Adrenal gland (tissue), 9 donors: ENCODE measurements at regions not wholly inside any gene's neighbourhood (a gene's known extent, or its start where the extent isn't known, plus 50 kb on each side); places are given as distances from the start of the nearest gene placed in this dataset.

Experiments used
- DNase-seq, 7 donors: peaks; one replicate each; pipeline ENCODE4 v3.0.0-alpha.2; 2019 to 2020
- H3K27ac ChIP-seq, 5 donors: fragments of 200-600 bp; sonication (generic) in 4 of 5; 1 replicate in 3 of 5; 2 replicates in 2 of 5; pipeline versions ENCODE4 v1.5.1 to v1.8.0; 2016 to 2020; ENCODE audit warnings: mild to moderate bottlenecking in 1 of 5
- H3K27me3 ChIP-seq: fragments of 200-600 bp; 2 replicates; pipeline ENCODE4 v1.8.0; 2021
- H3K36me3 ChIP-seq, 2 donors: fragments of 200-600 bp; replicated peaks in 1 of 2; 1 replicate in 1 of 2; 2 replicates in 1 of 2; pipeline versions ENCODE4 v1.5.1 to v1.8.0; 2018 to 2022
- H3K4me1 ChIP-seq, 2 donors: fragments of 200-600 bp; replicated peaks in 1 of 2; 1 replicate in 1 of 2; 2 replicates in 1 of 2; pipeline versions ENCODE4 v1.5.1 to v1.8.0; 2018 to 2021
- H3K4me3 ChIP-seq, 4 donors: fragments of 200-600 bp; sonication (generic) in 3 of 4; one replicate each; pipeline ENCODE4 v1.5.1; 2016 to 2018
- H3K9me3 ChIP-seq, 3 donors: fragments of 200-600 bp; sonication (generic) in 1 of 3; replicated peaks in 1 of 3; 1 replicate in 2 of 3; 2 replicates in 1 of 3; pipeline versions ENCODE4 v1.5.1 to v1.8.0; 2016 to 2021
- POLR2A ChIP-seq, 2 donors: fragments of 450-650 bp; IDR thresholded peaks; one replicate each; pipeline ENCODE4 v1.6.1; 2017; ENCODE audit warnings: antibody characterized with exemption in 2 of 2, mild to moderate bottlenecking in 2 of 2, moderate library complexity in 1 of 2
- WGBS, 4 donors: extraction: QIAGEN DNeasy Blood & Tissue Kit in 2 of 4; methylation state at CpG; one replicate each; pipeline versions ENCODE4 v1.1.5 to v1.1.7; 2013 to 2017; 5-methylcytosine and 5-hydroxymethylcytosine counted together
- intact Hi-C, 2 donors: fragments of 100-400 bp; cut with DNase I; formaldehyde crosslinking; loops; one replicate each; pipeline versions ENCODE4 v1.14.1 to v1.15.0; 2022 to 2023
- TF ChIP-seq, protein P1 (sequence below), 6 experiments: fragments of 450-650 bp in 4 of 6; fragments of 200-600 bp in 2 of 6; sonication (generic) in 1 of 6; IDR thresholded peaks; 1 replicate in 5 of 6; 2 replicates in 1 of 6; pipeline versions ENCODE4 v1.5.1 to v1.8.0; 2016 to 2021; ENCODE audit warnings: antibody characterized with exemption in 6 of 6, mild to moderate bottlenecking in 2 of 6, moderate library complexity in 1 of 6
- donor health status: healthy with polysubstance abuse.
- donor health status: Bipolar disorder and iron deficiency.
- donor health status: DM: yes; HTN: yes; CAD: no.
- donor health status: DM: no; HTN: no; CAD: no.
- donor health status: DM: no; HTN: no; CAD: no.

DNA sequence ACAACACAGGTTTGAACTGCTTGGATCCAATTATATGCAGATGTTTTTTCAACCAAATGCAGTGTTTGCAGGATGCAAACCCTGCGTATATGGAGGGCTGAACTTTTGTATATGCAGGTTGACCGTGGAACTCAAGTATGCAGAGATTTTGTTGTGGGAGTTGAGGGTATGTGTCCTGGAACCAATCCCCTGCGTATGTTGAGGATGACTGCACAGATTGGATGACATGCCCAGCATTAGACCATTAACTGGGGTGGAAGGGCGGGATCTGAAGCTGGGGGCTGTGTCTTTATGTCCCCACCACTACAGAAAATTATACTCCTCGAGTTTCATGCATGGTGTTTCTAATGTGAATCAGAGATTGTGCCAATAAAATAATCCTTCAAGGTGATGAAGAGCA, 162.2 kb upstream of the RMST start:
- intact Hi-C loops: no loop called here
- 58 to 80% (median 72%) methylated on average over 5 of the region's 5 CpGs for WGBS, 4 donors
- Histone ChIP-seq H3K36me3 (no peaks in the 10 kb centered on the region), H3K27ac (no peak overlapping the region), H3K9me3 (no peaks in the 10 kb centered on the region), H3K4me3 (no peak overlapping the region), H3K4me1 (no peaks in the 10 kb centered on the region), H3K27me3 (no peaks in the 10 kb centered on the region)
- TF ChIP-seq POLR2A (IDR thresholded peaks at IDR 0.05): no peak
- TF ChIP-seq, protein P1, sequence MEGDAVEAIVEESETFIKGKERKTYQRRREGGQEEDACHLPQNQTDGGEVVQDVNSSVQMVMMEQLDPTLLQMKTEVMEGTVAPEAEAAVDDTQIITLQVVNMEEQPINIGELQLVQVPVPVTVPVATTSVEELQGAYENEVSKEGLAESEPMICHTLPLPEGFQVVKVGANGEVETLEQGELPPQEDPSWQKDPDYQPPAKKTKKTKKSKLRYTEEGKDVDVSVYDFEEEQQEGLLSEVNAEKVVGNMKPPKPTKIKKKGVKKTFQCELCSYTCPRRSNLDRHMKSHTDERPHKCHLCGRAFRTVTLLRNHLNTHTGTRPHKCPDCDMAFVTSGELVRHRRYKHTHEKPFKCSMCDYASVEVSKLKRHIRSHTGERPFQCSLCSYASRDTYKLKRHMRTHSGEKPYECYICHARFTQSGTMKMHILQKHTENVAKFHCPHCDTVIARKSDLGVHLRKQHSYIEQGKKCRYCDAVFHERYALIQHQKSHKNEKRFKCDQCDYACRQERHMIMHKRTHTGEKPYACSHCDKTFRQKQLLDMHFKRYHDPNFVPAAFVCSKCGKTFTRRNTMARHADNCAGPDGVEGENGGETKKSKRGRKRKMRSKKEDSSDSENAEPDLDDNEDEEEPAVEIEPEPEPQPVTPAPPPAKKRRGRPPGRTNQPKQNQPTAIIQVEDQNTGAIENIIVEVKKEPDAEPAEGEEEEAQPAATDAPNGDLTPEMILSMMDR (IDR thresholded peaks at IDR 0.05): no peak
- DNase-seq: no peak

DNA sequence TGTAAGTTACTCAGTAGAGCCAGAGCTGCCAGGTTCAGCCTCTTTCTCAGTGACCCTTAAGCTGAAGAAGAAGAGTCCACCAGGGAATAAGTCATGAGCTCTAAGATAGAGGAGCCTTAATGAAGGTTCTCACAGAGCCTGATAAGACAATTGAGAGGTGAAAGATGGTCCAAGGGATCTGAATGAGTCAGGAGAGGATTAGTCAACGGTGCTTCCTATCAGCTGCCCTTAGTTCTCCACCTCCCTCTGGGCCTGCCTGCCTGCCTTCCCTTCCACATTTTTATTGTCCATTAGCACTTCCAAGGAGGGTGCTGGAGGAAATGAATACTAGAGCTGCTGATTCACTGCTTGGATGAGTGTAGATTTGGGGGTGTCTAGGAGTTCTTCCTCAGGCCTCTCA, 161.7 kb upstream of the RMST start:
- H3K4me1 ChIP-seq: no peaks in the 10 kb centered on the region
- no peak for TF ChIP-seq POLR2A (IDR thresholded peaks at IDR 0.05)
- TF ChIP-seq, protein P1 (IDR thresholded peaks at IDR 0.05): no peak
- no peak overlapping the region for H3K27ac ChIP-seq
- DNase-seq: no peak
- H3K4me3 ChIP-seq: no peak overlapping the region
- 20 to 67% (median 58%) methylated on average over 1 of the region's 1 CpG for WGBS, 4 donors
- H3K27me3 ChIP-seq: no peaks in the 10 kb centered on the region
- no peaks in the 10 kb centered on the region for H3K36me3 ChIP-seq
- intact Hi-C loops: no loop called here
- H3K9me3 ChIP-seq: no peaks in the 10 kb centered on the region

DNA sequence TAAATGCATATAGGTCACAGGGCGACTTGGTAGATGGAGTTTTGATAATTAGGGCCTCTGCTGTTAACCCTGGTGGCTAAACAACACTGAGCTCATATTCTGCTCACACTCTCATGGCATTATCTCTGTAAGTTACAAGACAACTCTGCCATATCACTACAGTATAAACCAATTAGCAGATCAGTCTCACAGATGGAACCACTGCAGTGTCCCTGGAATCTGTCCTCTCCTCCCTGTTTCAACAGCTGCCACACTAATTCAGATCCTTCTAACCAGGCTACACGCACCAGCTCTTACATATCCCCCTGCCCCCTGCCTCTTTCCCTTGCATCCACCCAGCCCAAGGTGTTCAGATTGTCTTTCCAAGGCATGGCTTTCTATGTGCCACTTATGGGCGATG, 161.0 kb upstream of the RMST start:
- H3K27me3 ChIP-seq: no peaks in the 10 kb centered on the region
- intact Hi-C loops: no loop called here
- H3K36me3 ChIP-seq: no peaks in the 10 kb centered on the region
- no peak for DNase-seq
- WGBS, 4 donors: 66 to 81% (median 77%) methylated on average over 3 of the region's 3 CpGs
- no peaks in the 10 kb centered on the region for H3K9me3 ChIP-seq
- no peak overlapping the region for H3K4me3 ChIP-seq
- TF ChIP-seq POLR2A (IDR thresholded peaks at IDR 0.05): no peak
- TF ChIP-seq, protein P1 (IDR thresholded peaks at IDR 0.05): no peak
- H3K27ac ChIP-seq: no peak overlapping the region
- no peaks in the 10 kb centered on the region for H3K4me1 ChIP-seq

DNA sequence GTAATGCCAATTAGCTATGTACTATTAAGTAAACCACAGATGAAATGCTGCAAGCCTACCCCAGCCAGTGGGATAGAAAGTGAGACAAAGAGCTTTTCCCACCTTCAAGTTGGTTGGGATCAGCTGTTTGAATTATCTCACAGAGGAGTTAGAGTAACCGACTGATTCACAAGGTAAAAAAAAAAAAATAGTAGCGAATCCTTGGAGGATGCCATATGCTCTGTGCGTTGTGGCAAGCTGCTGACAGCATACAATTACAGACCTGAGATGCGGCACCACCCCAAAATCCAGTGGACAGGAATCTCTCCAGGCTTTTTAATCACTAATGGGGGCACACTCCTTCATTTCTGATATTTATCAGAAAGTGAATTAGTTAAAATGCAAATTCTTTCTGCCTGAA, 157.0 kb upstream of the RMST start:
- no peak for DNase-seq
- Histone ChIP-seq H3K27me3 (no peaks in the 10 kb centered on the region), H3K27ac (no peak overlapping the region), H3K9me3 (no peaks in the 10 kb centered on the region), H3K4me1 (no peaks in the 10 kb centered on the region), H3K4me3 (no peak overlapping the region), H3K36me3 (no peaks in the 10 kb centered on the region)
- WGBS, 4 donors: 79 to 90% (median 85%) methylated on average over 4 of the region's 4 CpGs
- no peak for TF ChIP-seq POLR2A (IDR thresholded peaks at IDR 0.05)
- TF ChIP-seq, protein P1 (IDR thresholded peaks at IDR 0.05): no peak
- intact Hi-C loops: loop anchor here in 1 of 2 donors (5.0 kb wide), 1 partner anchor 728 kb away; no protein-coding TSS in a partner anchor
